SK-N-SH treated with all-trans-retinoic acid at 6 μM for 48 hours (cell line): ENCODE measurements at regions not wholly inside any gene's neighbourhood (a gene's known extent, or its start where the extent isn't known, plus 50 kb on each side); places are given as distances from the start of the nearest gene placed in this dataset.

ENCODE experiments used
- ATAC-seq: fragments of 200-7000 bp; cut with Tn5 transposase; 3 replicates; pipeline ENCODE4 v1.9.1; 2020; ENCODE audit warnings: mild to moderate bottlenecking, moderate library complexity
- ARNTL ChIP-seq: fragments of 450-650 bp; formaldehyde crosslinking; IDR thresholded peaks from 2 replicates; pipeline ENCODE4 v1.5.0; 2020; ENCODE audit warnings: low read depth, mild to moderate bottlenecking, moderate library complexity, borderline replicate concordance
- BACH2 ChIP-seq: fragments of 250-450 bp; sonication (Bioruptor Pico); IDR thresholded peaks from 2 replicates; pipeline ENCODE4 v1.9.0; 2021; ENCODE audit warnings: mild to moderate bottlenecking, borderline replicate concordance
- CREB5 ChIP-seq: fragments of 250-450 bp; sonication (Bioruptor Pico); IDR thresholded peaks from 2 replicates; pipeline ENCODE4 v1.5.1; 2020; ENCODE audit warnings: low read depth, mild to moderate bottlenecking, moderate library complexity
- CSDC2 ChIP-seq: fragments of 250-450 bp; sonication (Bioruptor Pico); IDR thresholded peaks from 2 replicates; pipeline ENCODE4 v1.5.0; 2020; ENCODE audit warnings: mild to moderate bottlenecking, moderate library complexity
- CSRNP3 ChIP-seq: fragments of 250-450 bp; sonication (Bioruptor Pico); IDR thresholded peaks from 2 replicates; pipeline ENCODE4 v1.5.1; 2021; ENCODE audit warnings: mild to moderate bottlenecking, moderate library complexity
- ESRRG ChIP-seq: fragments of 250-450 bp; sonication (Bioruptor Pico); IDR thresholded peaks from 2 replicates; pipeline ENCODE4 v1.6.1; 2021; ENCODE audit warnings: mild to moderate bottlenecking
- GLIS3 ChIP-seq: fragments of 250-450 bp; sonication (Bioruptor Pico); IDR thresholded peaks from 2 replicates; pipeline ENCODE4 v1.5.0; 2020; ENCODE audit warnings: mild to moderate bottlenecking, moderate library complexity
- ISL1 ChIP-seq: fragments of 250-450 bp; sonication (Bioruptor Pico); IDR thresholded peaks from 2 replicates; pipeline ENCODE4 v2.1.2; 2022; ENCODE audit warnings: mild to moderate bottlenecking, moderate library complexity
- OSR1 ChIP-seq: fragments of 250-450 bp; sonication (Bioruptor Pico); IDR thresholded peaks from 2 replicates; pipeline ENCODE4 v1.8.0; 2022; ENCODE audit warnings: moderate library complexity, mild to moderate bottlenecking, inconsistent platforms
- PATZ1 ChIP-seq: fragments of 250-450 bp; sonication (Bioruptor Pico); IDR thresholded peaks from 2 replicates; pipeline ENCODE4 v1.8.0; 2020; ENCODE audit warnings: mild to moderate bottlenecking, moderate library complexity, borderline replicate concordance
- POU6F1 ChIP-seq: fragments of 250-450 bp; sonication (Bioruptor Pico); IDR thresholded peaks from 2 replicates; pipeline ENCODE4 v1.8.0; 2021; ENCODE audit warnings: low read depth, mild to moderate bottlenecking, moderate library complexity, borderline replicate concordance
- PPARA ChIP-seq: fragments of 250-450 bp; sonication (Bioruptor Pico); IDR thresholded peaks from 2 replicates; pipeline ENCODE4 v1.5.0; 2020; ENCODE audit warnings: mild to moderate bottlenecking, borderline replicate concordance
- RARB ChIP-seq: fragments of 250-450 bp; sonication (Bioruptor Pico); IDR thresholded peaks from 2 replicates; pipeline ENCODE4 v1.8.0; 2021; ENCODE audit warnings: mild to moderate bottlenecking, moderate library complexity
- SNAI2 ChIP-seq: fragments of 250-450 bp; sonication (Bioruptor Pico); IDR thresholded peaks from 2 replicates; pipeline ENCODE4 v1.5.0; 2020; ENCODE audit warnings: mild to moderate bottlenecking, moderate library complexity
- TCF4 ChIP-seq: fragments of 250-450 bp; sonication (Bioruptor Pico); IDR thresholded peaks from 2 replicates; pipeline ENCODE4 v1.8.0; 2021; ENCODE audit warnings: mild to moderate bottlenecking, moderate library complexity, borderline replicate concordance
- TOX ChIP-seq: fragments of 250-450 bp; sonication (Bioruptor Pico); IDR thresholded peaks from 2 replicates; pipeline ENCODE4 v1.8.0; 2021; ENCODE audit warnings: mild to moderate bottlenecking, moderate library complexity, borderline replicate concordance
- TSHZ2 ChIP-seq: fragments of 250-450 bp; sonication (Bioruptor Pico); IDR thresholded peaks from 2 replicates; pipeline ENCODE4 v1.5.0; 2020; ENCODE audit warnings: mild to moderate bottlenecking, moderate library complexity
- ZC3H10 ChIP-seq: fragments of 250-450 bp; sonication (Bioruptor Pico); IDR thresholded peaks from 2 replicates; pipeline ENCODE4 v1.5.1; 2021; ENCODE audit warnings: mild to moderate bottlenecking, moderate library complexity
- ZFP3 ChIP-seq: fragments of 250-450 bp; sonication (Bioruptor Pico); IDR thresholded peaks from 2 replicates; pipeline ENCODE4 v1.5.0; 2020; ENCODE audit warnings: mild to moderate bottlenecking, moderate library complexity
- ZFP30 ChIP-seq: fragments of 450-650 bp; formaldehyde crosslinking; IDR thresholded peaks from 2 replicates; pipeline ENCODE4 v1.5.0; 2022; ENCODE audit warnings: mild to moderate bottlenecking, moderate library complexity
- ZNF565 ChIP-seq: fragments of 450-650 bp; formaldehyde crosslinking; conservative IDR thresholded peaks from 2 replicates; pipeline ENCODE4 v1.5.0; 2020; ENCODE audit warnings: low read depth, mild to moderate bottlenecking, moderate library complexity
- ZNF70 ChIP-seq: fragments of 450-650 bp; formaldehyde crosslinking; IDR thresholded peaks from 2 replicates; pipeline ENCODE4 v1.5.0; 2020; ENCODE audit warnings: mild to moderate bottlenecking, moderate library complexity
- ZNF8 ChIP-seq: fragments of 450-650 bp; formaldehyde crosslinking; IDR thresholded peaks from 2 replicates; pipeline ENCODE4 v1.5.0; 2020; ENCODE audit warnings: mild to moderate bottlenecking, moderate library complexity

GRCh38 chr5:84805473-84805872 lies 420.8 kb upstream of the EDIL3 start:
- TF ChIP-seq RARB (CRISPR knock-in tag), result no peak
- TF ChIP-seq PPARA (CRISPR knock-in tag), result no peak
- no peak for TF ChIP-seq SNAI2 (CRISPR knock-in tag)
- no peak for TF ChIP-seq ZFP30
- TF ChIP-seq ZNF8 (CRISPR knock-in tag), result no peak
- no peak for TF ChIP-seq GLIS3 (CRISPR knock-in tag)
- no peak for TF ChIP-seq ZFP3 (CRISPR knock-in tag)
- no peak for TF ChIP-seq ISL1 (CRISPR knock-in tag)
- TF ChIP-seq POU6F1 (CRISPR knock-in tag), result no peak
- TF ChIP-seq ZNF70 (CRISPR knock-in tag), result no peak
- no peak for TF ChIP-seq TCF4 (CRISPR knock-in tag)
- no peak for TF ChIP-seq ESRRG (CRISPR knock-in tag)
- no peak for TF ChIP-seq ZNF565 (CRISPR knock-in tag)
- TF ChIP-seq TOX, result no peak
- no peak for TF ChIP-seq OSR1 (CRISPR knock-in tag)
- TF ChIP-seq PATZ1 (CRISPR knock-in tag), result no peak
- TF ChIP-seq BACH2 (CRISPR knock-in tag), result no peak
- no peak for TF ChIP-seq TSHZ2 (CRISPR knock-in tag)
- no peak for ATAC-seq

- no peak for TF ChIP-seq PPARA (CRISPR knock-in tag)
- ATAC-seq, result no peak
Measured at GRCh38 chr5:84796399-84796798, 411.7 kb upstream of the EDIL3 start.

GRCh38 chr5:84794486-84795035 lies 409.9 kb upstream of the EDIL3 start:
- TF ChIP-seq RARB (CRISPR knock-in tag), result no peak
- no peak for TF ChIP-seq ZC3H10 (CRISPR knock-in tag)
- TF ChIP-seq POU6F1 (CRISPR knock-in tag), result no peak
- no peak for TF ChIP-seq OSR1 (CRISPR knock-in tag)
- TF ChIP-seq CSRNP3 (CRISPR knock-in tag), result no peak
- no peak for TF ChIP-seq PPARA (CRISPR knock-in tag)
- TF ChIP-seq ZNF8 (CRISPR knock-in tag), result no peak
- TF ChIP-seq BACH2 (CRISPR knock-in tag), result no peak
- no peak for TF ChIP-seq TCF4 (CRISPR knock-in tag)
- TF ChIP-seq SNAI2 (CRISPR knock-in tag), result no peak
- TF ChIP-seq ZFP3 (CRISPR knock-in tag), result no peak
- no peak for TF ChIP-seq TSHZ2 (CRISPR knock-in tag)
- TF ChIP-seq ZNF565 (CRISPR knock-in tag), result no peak
- TF ChIP-seq ZNF70 (CRISPR knock-in tag), result no peak
- no peak for TF ChIP-seq CREB5 (CRISPR knock-in tag)
- no peak for TF ChIP-seq ZFP30
- no peak for TF ChIP-seq CSDC2 (CRISPR knock-in tag)
- TF ChIP-seq GLIS3 (CRISPR knock-in tag), result no peak
- no peak for TF ChIP-seq ARNTL (CRISPR knock-in tag)
- no peak for TF ChIP-seq ISL1 (CRISPR knock-in tag)
- no peak for ATAC-seq
